Activated B cell treated with CpG ODN at 0.5 μM for 24 hours (primary cell): ENCODE measurements at regions not wholly inside any gene's neighbourhood (a gene's known extent, or its start where the extent isn't known, plus 50 kb on each side); places are given as distances from the start of the nearest gene placed in this dataset.
"Not testable (repeated sequence)": the region's sequence is repeated elsewhere in the genome, so short reads cannot be mapped to it uniquely, and the experiment has no call there.

ENCODE experiments used
- ATAC-seq: fragments of 200-7000 bp; cut with Tn5 transposase; one replicate; pipeline ENCODE4 v1.10.0; 2021; ENCODE audit warnings: low read depth, mild to moderate bottlenecking, moderate library complexity
- CTCF ChIA-PET: fragments of 350-600 bp; sonication (Branson Sonifier 250); formaldehyde crosslinking; loops from one replicate; lab custom pipeline; 2021; ENCODE audit warnings: antibody characterized with exemption; lab: Charles Lee
- POLR2A ChIA-PET: fragments of 350-600 bp; sonication (Branson Sonifier 250); formaldehyde crosslinking; loops from one replicate; lab custom pipeline; 2021; ENCODE audit warnings: antibody characterized with exemption; lab: Charles Lee
- DNase-seq: peaks from one replicate; pipeline ENCODE4 v3.0.0; 2022
- H3K27ac Mint-ChIP-seq: one replicate; pipeline ENCODE4 v1.8.0; 2020; ENCODE audit warnings: mixed read lengths
- H3K27me3 Mint-ChIP-seq: one replicate; pipeline ENCODE4 v1.8.0; 2021; ENCODE audit warnings: mixed read lengths
- H3K36me3 Mint-ChIP-seq: one replicate; pipeline ENCODE4 v1.8.0; 2021; ENCODE audit warnings: low read depth, mixed read lengths
- H3K4me1 Mint-ChIP-seq: one replicate; pipeline ENCODE4 v1.8.0; 2021; ENCODE audit warnings: mixed read lengths
- H3K4me3 Mint-ChIP-seq: one replicate; pipeline ENCODE4 v1.8.0; 2020; ENCODE audit warnings: mild to moderate bottlenecking, mixed read lengths
- H3K9me3 Mint-ChIP-seq: one replicate; pipeline ENCODE4 v1.8.0; 2020; ENCODE audit warnings: mixed read lengths
- CTCF ChIP-seq: fragments of 200-600 bp; IDR thresholded peaks from one replicate; pipeline ENCODE4 v1.8.0; 2022; ENCODE audit warnings: antibody characterized with exemption, mild to moderate bottlenecking
- intact Hi-C: fragments of 100-400 bp; cut with micrococcal nuclease; formaldehyde crosslinking; loops from one replicate; pipeline ENCODE4 v1.15.1; 2024

GRCh38 chr9:11190719-11191118 is 577.9 kb upstream of the PTPRD start:
- ChIA-PET CTCF (no interaction called here), POLR2A (no interaction called here)
- Mint-ChIP-seq H3K36me3 (no peaks in the 10 kb centered on the region), H3K4me1 (no peaks in the 10 kb centered on the region), H3K9me3 (peaks cover 18% of the 10 kb centered on the region), H3K27me3 (no peaks in the 10 kb centered on the region), H3K4me3 (no peak overlapping the region), H3K27ac (no peak overlapping the region)
- no peak for TF ChIP-seq CTCF
- DNase-seq (no peak), ATAC-seq (no peak)
- intact Hi-C loops, result no loop called here

GRCh38 chr9:11192993-11193392 is 580.2 kb upstream of the PTPRD start:
- ATAC-seq (no peak), DNase-seq (no peak)
- POLR2A ChIA-PET, result no interaction called here
- Mint-ChIP-seq H3K27ac (no peak overlapping the region), H3K36me3 (no peaks in the 10 kb centered on the region), H3K4me3 (no peak overlapping the region), H3K27me3 (no peaks in the 10 kb centered on the region), H3K4me1 (no peaks in the 10 kb centered on the region), H3K9me3 (peaks cover 11% of the 10 kb centered on the region)
- no peak for TF ChIP-seq CTCF
- intact Hi-C loops, result no loop called here
- CTCF ChIA-PET, result no interaction called here

- Mint-ChIP-seq H3K27ac (no peak overlapping the region), H3K36me3 (no peaks in the 10 kb centered on the region), H3K9me3 (peaks cover 10% of the 10 kb centered on the region), H3K27me3 (no peaks in the 10 kb centered on the region), H3K4me3 (no peak overlapping the region), H3K4me1 (no peaks in the 10 kb centered on the region)
- CTCF ChIA-PET, result no interaction called here
- no peak for DNase-seq
- intact Hi-C loops, result no loop called here
- TF ChIP-seq CTCF, result no peak
- ATAC-seq, result no peak
- POLR2A ChIA-PET, result no interaction called here
Measured at GRCh38 chr9:11194246-11194645, 581.4 kb upstream of the PTPRD start.

GRCh38 chr9:11196840-11197365 is 584.1 kb upstream of the PTPRD start:
- intact Hi-C loops, H3K4me3 Mint-ChIP-seq, H3K27me3 Mint-ChIP-seq, H3K9me3 Mint-ChIP-seq, H3K27ac Mint-ChIP-seq, DNase-seq, H3K4me1 Mint-ChIP-seq, POLR2A ChIA-PET, ATAC-seq, CTCF ChIA-PET, H3K36me3 Mint-ChIP-seq: not testable (repeated sequence)

- no peaks in the 10 kb centered on the region for H3K4me1 Mint-ChIP-seq
- no peak for ATAC-seq
- H3K27ac Mint-ChIP-seq, result no peak overlapping the region
- no peaks in the 10 kb centered on the region for H3K27me3 Mint-ChIP-seq
- no peak overlapping the region for H3K4me3 Mint-ChIP-seq
- DNase-seq, result no peak
- intact Hi-C loops, result no loop called here
- H3K9me3 Mint-ChIP-seq, result peaks cover 8% of the 10 kb centered on the region
- POLR2A ChIA-PET, result no interaction called here
- TF ChIP-seq CTCF, result no peak
- no peaks in the 10 kb centered on the region for H3K36me3 Mint-ChIP-seq
- CTCF ChIA-PET, result no interaction called here
Measured at GRCh38 chr9:11199335-11199734, 586.5 kb upstream of the PTPRD start.

GRCh38 chr9:11204521-11204920 is 591.7 kb upstream of the PTPRD start:
- ChIA-PET CTCF (no interaction called here), POLR2A (no interaction called here)
- no peak overlapping the region for H3K27ac Mint-ChIP-seq
- ATAC-seq, result no peak
- H3K4me1 Mint-ChIP-seq, result no peaks in the 10 kb centered on the region
- H3K9me3 Mint-ChIP-seq, result peaks cover 12% of the 10 kb centered on the region
- no peak for TF ChIP-seq CTCF
- no peaks in the 10 kb centered on the region for H3K36me3 Mint-ChIP-seq
- H3K4me3 Mint-ChIP-seq, result no peak overlapping the region
- intact Hi-C loops, result no loop called here
- no peak for DNase-seq
- no peaks in the 10 kb centered on the region for H3K27me3 Mint-ChIP-seq
